ENCODE measurements at regions not wholly inside any gene's neighbourhood (a gene's known extent, or its start where the extent isn't known, plus 50 kb on each side); places are given as distances from the start of the nearest gene placed in this dataset.

DNA sequence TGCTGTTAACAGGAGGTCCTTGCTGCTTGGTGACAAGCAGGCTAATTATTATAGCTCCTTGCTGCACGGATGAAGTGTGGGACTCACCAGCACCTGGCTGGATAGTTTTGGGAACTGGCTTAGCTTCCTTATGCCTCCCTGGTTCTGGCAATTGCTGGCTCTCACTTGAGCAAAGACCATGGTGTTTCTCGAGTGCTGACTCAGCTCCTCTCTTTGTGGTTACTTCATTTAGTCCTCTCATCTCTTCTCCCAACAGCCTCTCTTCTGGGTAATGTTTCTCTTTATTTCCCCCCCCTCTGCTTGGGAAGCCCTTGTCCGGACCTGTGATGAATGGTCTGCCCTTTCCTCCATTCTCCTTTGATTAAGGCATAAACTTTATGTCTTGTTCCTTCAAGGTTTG, 100.4 kb downstream of the CBLL2 start:
- H3K27me3 ChIP-seq, result no peaks in the 10 kb centered on the region
- no peak for DNase-seq
- no peaks in the 10 kb centered on the region for H3K4me1 ChIP-seq
- TF ChIP-seq, protein P1, sequence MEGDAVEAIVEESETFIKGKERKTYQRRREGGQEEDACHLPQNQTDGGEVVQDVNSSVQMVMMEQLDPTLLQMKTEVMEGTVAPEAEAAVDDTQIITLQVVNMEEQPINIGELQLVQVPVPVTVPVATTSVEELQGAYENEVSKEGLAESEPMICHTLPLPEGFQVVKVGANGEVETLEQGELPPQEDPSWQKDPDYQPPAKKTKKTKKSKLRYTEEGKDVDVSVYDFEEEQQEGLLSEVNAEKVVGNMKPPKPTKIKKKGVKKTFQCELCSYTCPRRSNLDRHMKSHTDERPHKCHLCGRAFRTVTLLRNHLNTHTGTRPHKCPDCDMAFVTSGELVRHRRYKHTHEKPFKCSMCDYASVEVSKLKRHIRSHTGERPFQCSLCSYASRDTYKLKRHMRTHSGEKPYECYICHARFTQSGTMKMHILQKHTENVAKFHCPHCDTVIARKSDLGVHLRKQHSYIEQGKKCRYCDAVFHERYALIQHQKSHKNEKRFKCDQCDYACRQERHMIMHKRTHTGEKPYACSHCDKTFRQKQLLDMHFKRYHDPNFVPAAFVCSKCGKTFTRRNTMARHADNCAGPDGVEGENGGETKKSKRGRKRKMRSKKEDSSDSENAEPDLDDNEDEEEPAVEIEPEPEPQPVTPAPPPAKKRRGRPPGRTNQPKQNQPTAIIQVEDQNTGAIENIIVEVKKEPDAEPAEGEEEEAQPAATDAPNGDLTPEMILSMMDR (IDR thresholded peaks at IDR 0.05), result no peak
- no peak for TF ChIP-seq POLR2A (IDR thresholded peaks at IDR 0.05)
- no peak overlapping the region for H3K4me3 ChIP-seq
- no peak overlapping the region for H3K27ac ChIP-seq
- no peaks in the 10 kb centered on the region for H3K36me3 ChIP-seq
- no peaks in the 10 kb centered on the region for H3K9me3 ChIP-seq
- intact Hi-C loops (cut with DNase I; ENCODE audit: low total_unique reads), result no loop called here

- H3K27me3 ChIP-seq, result no peaks in the 10 kb centered on the region
- no peak overlapping the region for H3K4me3 ChIP-seq
- no peak overlapping the region for H3K27ac ChIP-seq
- H3K9me3 ChIP-seq, result no peaks in the 10 kb centered on the region
- intact Hi-C loops (cut with DNase I; ENCODE audit: low total_unique reads), result no loop called here
- no peak for TF ChIP-seq POLR2A (IDR thresholded peaks at IDR 0.05)
- TF ChIP-seq, protein P1 (IDR thresholded peaks at IDR 0.05), result no peak
- no peak for DNase-seq
- no peaks in the 10 kb centered on the region for H3K4me1 ChIP-seq
- H3K36me3 ChIP-seq, result no peaks in the 10 kb centered on the region
These were observed 101.1 kb downstream of the CBLL2 start for GRCh38 chrX:22373766-22374165.

GRCh38 chrX:22376369-22376768, 103.7 kb downstream of the CBLL2 start:
- intact Hi-C loops (cut with DNase I; ENCODE audit: low total_unique reads), result no loop called here
- no peak overlapping the region for H3K4me3 ChIP-seq
- no peaks in the 10 kb centered on the region for H3K9me3 ChIP-seq
- H3K27me3 ChIP-seq, result no peaks in the 10 kb centered on the region
- no peak overlapping the region for H3K27ac ChIP-seq
- H3K4me1 ChIP-seq, result no peaks in the 10 kb centered on the region
- DNase-seq, result no peak
- TF ChIP-seq, protein P1 (IDR thresholded peaks at IDR 0.05), result no peak
- no peak for TF ChIP-seq POLR2A (IDR thresholded peaks at IDR 0.05)
- no peaks in the 10 kb centered on the region for H3K36me3 ChIP-seq

DNA sequence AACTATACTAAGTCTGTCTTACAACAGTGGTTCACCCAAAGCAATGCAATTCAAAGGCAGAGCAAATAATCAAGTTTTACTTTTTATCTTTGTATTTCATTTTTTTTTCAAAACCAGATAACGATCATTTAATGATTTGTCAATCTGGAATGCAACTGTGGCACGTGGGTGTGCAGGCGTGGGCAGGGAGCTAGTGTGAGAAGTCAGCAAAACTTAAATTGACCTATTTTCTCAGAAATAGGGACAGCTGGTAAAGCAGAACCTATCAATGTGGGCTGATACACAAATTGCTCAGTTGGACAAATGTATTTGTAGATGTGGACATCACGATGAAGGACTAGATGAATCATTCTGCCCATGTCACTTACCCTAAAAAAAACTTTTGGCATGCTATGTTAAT, 105.6 kb downstream of the CBLL2 start:
- Histone ChIP-seq H3K9me3 (no peaks in the 10 kb centered on the region), H3K4me1 (no peaks in the 10 kb centered on the region), H3K27me3 (no peaks in the 10 kb centered on the region), H3K4me3 (no peak overlapping the region), H3K27ac (no peak overlapping the region), H3K36me3 (no peaks in the 10 kb centered on the region)
- TF ChIP-seq POLR2A (IDR thresholded peaks at IDR 0.05), result no peak
- TF ChIP-seq, protein P1 (IDR thresholded peaks at IDR 0.05), result no peak
- intact Hi-C loops (cut with DNase I; ENCODE audit: low total_unique reads), result no loop called here
- no peak for DNase-seq

DNA sequence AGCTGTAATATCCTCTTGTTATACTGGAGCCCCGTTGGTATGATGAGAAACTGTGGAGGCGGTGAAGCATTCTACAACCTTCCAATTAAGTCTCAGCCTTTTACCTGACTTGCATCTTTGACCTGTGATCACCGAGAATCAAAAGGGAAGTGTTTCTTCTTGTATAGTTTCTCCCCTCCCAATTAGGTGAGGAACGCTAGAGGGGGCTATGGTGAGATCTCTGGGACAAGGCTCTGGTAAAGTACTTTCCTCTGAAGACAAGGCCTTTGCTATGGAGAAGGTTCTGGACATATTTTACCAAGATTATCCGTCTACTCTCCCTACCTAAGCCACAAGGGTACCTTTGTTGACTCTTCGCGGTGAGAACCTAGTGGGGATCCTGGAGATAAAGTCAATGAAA, 111.3 kb downstream of the CBLL2 start:
- no peak for DNase-seq
- no peak for TF ChIP-seq POLR2A (IDR thresholded peaks at IDR 0.05)
- TF ChIP-seq, protein P1 (IDR thresholded peaks at IDR 0.05), result no peak
- H3K36me3 ChIP-seq, result no peaks in the 10 kb centered on the region
- H3K4me3 ChIP-seq, result no peak overlapping the region
- H3K27me3 ChIP-seq, result no peaks in the 10 kb centered on the region
- H3K9me3 ChIP-seq, result no peaks in the 10 kb centered on the region
- intact Hi-C loops (cut with DNase I; ENCODE audit: low total_unique reads), result no loop called here
- no peak overlapping the region for H3K27ac ChIP-seq
- H3K4me1 ChIP-seq, result no peaks in the 10 kb centered on the region

All from uterus (tissue), 3 donors.